BJ (cell line): ENCODE measurements at regions not wholly inside any gene's neighbourhood (a gene's known extent, or its start where the extent isn't known, plus 50 kb on each side); places are given as distances from the start of the nearest gene placed in this dataset.
"Not testable (repeated sequence)": the region's sequence is repeated elsewhere in the genome, so short reads cannot be mapped to it uniquely, and the experiment has no call there.

Experiments used
- CTCF ChIA-PET: fragments of 350-600 bp; formaldehyde crosslinking; extraction: SDS; loops from one replicate; lab custom pipeline; 2021; ENCODE audit warnings: antibody characterized with exemption, inconsistent platforms; lab: Yijun Ruan, JAX
- POLR2A ChIA-PET: fragments of 300-600 bp; sonication (Branson Sonifier 250); formaldehyde crosslinking; extraction: SDS; loops from one replicate; lab custom pipeline; 2021; ENCODE audit warnings: antibody characterized with exemption; lab: Charles Lee
- DNase-seq: peaks from one replicate; pipeline ENCODE4 v3.0.0-alpha.2; 2011; ENCODE audit warnings: low read depth
- H3K27me3 ChIP-seq: 2 replicates; pipeline ENCODE4 v1.6.0; 2011; ENCODE audit warnings: low read length; ENCODE audit not compliant: control insufficient read depth, insufficient read depth
- H3K36me3 ChIP-seq: 2 replicates; pipeline ENCODE4 v1.5.1; 2011; ENCODE audit warnings: low read length; ENCODE audit not compliant: control insufficient read depth, insufficient read depth
- H3K4me3 ChIP-seq: 2 replicates; pipeline ENCODE4 v1.5.1; 2011; ENCODE audit warnings: low read depth, mild to moderate bottlenecking, control low read depth, low read length
- CTCF ChIP-seq: IDR thresholded peaks from 2 replicates; pipeline ENCODE4 v1.5.1; 2011; ENCODE audit warnings: low read depth, mild to moderate bottlenecking, control low read depth, inconsistent platforms, low read length, moderate library complexity; ENCODE audit not compliant: insufficient read depth

DNA sequence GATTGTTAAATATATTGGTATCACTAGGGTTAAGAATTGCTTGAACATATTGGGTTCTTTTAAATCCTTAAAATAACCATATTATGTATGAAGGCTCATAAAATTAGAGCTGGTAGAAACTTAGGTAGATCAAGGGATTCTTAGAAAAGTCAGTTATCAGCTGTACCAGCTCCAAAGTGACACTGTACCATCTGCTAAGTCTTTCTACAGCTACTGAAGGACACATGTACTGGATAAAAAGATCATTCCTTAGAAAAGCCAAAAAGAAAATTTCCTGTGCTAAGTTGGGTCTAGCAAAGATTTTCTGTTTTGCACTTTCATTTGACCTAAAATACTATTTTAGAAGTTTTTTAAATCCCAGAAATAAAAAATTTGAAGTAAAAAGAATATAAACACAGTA is 130.4 kb downstream of the CD164 start:
- TF ChIP-seq CTCF: no peak
- POLR2A ChIA-PET: no interaction called here
- CTCF ChIA-PET: no interaction called here

DNA sequence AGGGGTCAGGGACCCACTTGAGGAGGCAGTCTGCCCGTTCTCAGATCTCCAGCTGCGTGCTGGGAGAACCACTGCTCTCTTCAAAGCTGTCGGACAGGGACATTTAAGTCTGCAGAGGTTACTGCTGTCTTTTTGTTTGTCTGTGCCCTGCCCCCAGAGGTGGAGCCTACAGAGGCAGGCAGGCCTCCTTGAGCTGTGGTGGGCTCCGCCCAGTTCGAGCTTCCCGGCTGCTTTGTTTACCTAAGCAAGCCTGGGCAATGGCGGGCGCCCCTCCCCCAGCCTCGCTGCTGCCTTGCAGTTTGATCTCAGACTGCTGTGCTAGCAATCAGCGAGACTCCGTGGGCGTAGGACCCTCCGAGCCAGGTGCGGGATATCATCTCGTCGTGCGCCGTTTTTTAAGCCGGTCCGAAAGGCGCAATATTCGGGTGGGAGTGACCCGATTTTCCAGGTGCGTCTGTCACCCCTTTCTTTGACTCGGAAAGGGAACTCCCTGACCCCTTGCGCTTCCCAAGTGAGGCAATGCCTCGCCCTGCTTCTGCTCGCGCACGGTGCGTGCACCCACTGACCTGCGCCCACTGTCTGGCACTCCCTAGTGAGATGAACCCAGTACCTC is 131.6 kb downstream of the CD164 start:
- CTCF ChIA-PET, DNase-seq, H3K36me3 ChIP-seq, POLR2A ChIA-PET, H3K4me3 ChIP-seq, H3K27me3 ChIP-seq: not testable (repeated sequence)

More for the DNA sequence above, 130.4 kb downstream of the CD164 start:
- no peaks in the 10 kb centered on the region for H3K36me3 ChIP-seq
- H3K27me3 ChIP-seq: no peaks in the 10 kb centered on the region; the same call in 1 of the 2 replicates
- no peak for DNase-seq
- no peak overlapping the region for H3K4me3 ChIP-seq

- no peak overlapping the region for H3K4me3 ChIP-seq
- no peaks in the 10 kb centered on the region for H3K36me3 ChIP-seq
- ChIA-PET CTCF (interaction anchor here (1.1 kb wide), 1 partner anchor 13 kb away, joined by 3 read pairs; no protein-coding TSS in a partner anchor), POLR2A (no interaction called here)
- TF ChIP-seq CTCF: no peak
- no peak for DNase-seq
- H3K27me3 ChIP-seq: no peaks in the 10 kb centered on the region
Measured at GRCh38 chr6:109243863-109244825, 138.1 kb downstream of the CD164 start.

- DNase-seq: no peak
- no peaks in the 10 kb centered on the region for H3K36me3 ChIP-seq
- no peak for TF ChIP-seq CTCF
- ChIA-PET POLR2A (no interaction called here), CTCF (interaction anchor here (1.1 kb wide), 1 partner anchor 11 kb away, joined by 3 read pairs; no protein-coding TSS in a partner anchor)
- no peak overlapping the region for H3K4me3 ChIP-seq
- H3K27me3 ChIP-seq: no peaks in the 10 kb centered on the region
Measured at GRCh38 chr6:109242925-109243324, 139.3 kb downstream of the CD164 start.

DNA sequence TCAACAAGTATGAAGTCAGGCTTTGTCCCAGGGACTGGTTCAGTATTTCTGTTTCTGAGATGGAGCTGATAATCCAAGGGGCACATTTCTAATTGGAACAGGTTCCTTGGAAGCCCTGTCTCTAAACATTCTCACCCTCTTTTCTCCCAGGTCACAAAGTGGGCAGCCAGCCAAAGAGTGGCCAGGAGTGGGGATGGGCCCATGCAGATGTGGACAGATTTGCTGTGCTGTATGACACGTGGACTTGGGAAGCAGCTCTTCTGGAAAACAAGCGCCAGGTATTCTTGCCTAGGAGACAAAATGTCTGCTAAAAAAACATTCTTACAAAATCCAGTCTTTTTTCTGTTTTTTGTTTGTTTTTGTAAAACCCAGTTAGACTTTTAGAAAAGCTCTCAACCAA is 140.2 kb downstream of the CD164 start:
- no peak for DNase-seq
- no peak for TF ChIP-seq CTCF
- Histone ChIP-seq H3K27me3 (no peaks in the 10 kb centered on the region), H3K36me3 (no peaks in the 10 kb centered on the region), H3K4me3 (no peak overlapping the region)
- POLR2A ChIA-PET: interaction anchor here (0.8 kb wide), 1 partner anchor 18 kb away, joined by 3 read pairs; no protein-coding TSS in a partner anchor
- CTCF ChIA-PET: no interaction called here
